Vagina (tissue), 2 donors: ENCODE measurements at regions not wholly inside any gene's neighbourhood (a gene's known extent, or its start where the extent isn't known, plus 50 kb on each side); places are given as distances from the start of the nearest gene placed in this dataset.

ENCODE experiments used
- CTCF ChIP-seq, 3 experiments: fragments of 450-650 bp in 2 of 3; fragments of 200-600 bp in 1 of 3; sonication (generic) in 1 of 3; IDR thresholded peaks; one replicate each; pipeline ENCODE4 v1.5.1; 2017 to 2019; ENCODE audit warnings: antibody characterized with exemption in 3 of 3, mild to moderate bottlenecking in 2 of 3, moderate library complexity in 2 of 3
- POLR2AphosphoS5 ChIP-seq, 2 donors: sonication (generic); formaldehyde crosslinking; IDR thresholded peaks; one replicate each; pipeline ENCODE4 v1.9.0; 2017; ENCODE audit warnings: antibody characterized with exemption in 2 of 2, mild to moderate bottlenecking in 2 of 2, low read depth in 1 of 2; ENCODE audit not compliant: insufficient read depth in 1 of 2

GRCh38 chr17:6940186-6940649 is 55.6 kb upstream of the ALOX12 start:
- no peak for TF ChIP-seq CTCF (IDR thresholded peaks at IDR 0.05)
- no peak for TF ChIP-seq POLR2AphosphoS5 (IDR thresholded peaks at IDR 0.05; ENCODE audit: insufficient read depth in 1 of 2, low read depth in 1 of 2)
